OCI-LY1 (cell line): ENCODE measurements at regions not wholly inside any gene's neighbourhood (a gene's known extent, or its start where the extent isn't known, plus 50 kb on each side); places are given as distances from the start of the nearest gene placed in this dataset.

ENCODE experiments used
- H2AFZ ChIP-seq: fragments of 200-600 bp; sonication (generic), shearing (Covaris generic); 2 replicates; pipeline ENCODE4 v1.6.0; 2014; ENCODE audit warnings: antibody characterized with exemption, mild to moderate bottlenecking, low read length
- H3F3A ChIP-seq: fragments of 200-600 bp; sonication (generic), shearing (Covaris generic); 2 replicates; pipeline ENCODE4 v1.6.0; 2014; ENCODE audit warnings: mild to moderate bottlenecking, antibody characterized with exemption, low read length, moderate library complexity; ENCODE audit not compliant: insufficient read depth
- H3K27ac ChIP-seq: fragments of 200-600 bp; sonication (generic); 2 replicates; pipeline ENCODE4 v1.5.1; 2014; ENCODE audit warnings: low read length, mixed run types, mild to moderate bottlenecking, low read depth; ENCODE audit not compliant: poor library complexity, severe bottlenecking
- H3K27me3 ChIP-seq: fragments of 200-600 bp; sonication (generic); 2 replicates; pipeline ENCODE4 v1.6.0; 2014; ENCODE audit warnings: antibody characterized with exemption, mild to moderate bottlenecking, low read length, moderate library complexity; ENCODE audit not compliant: insufficient read depth
- H3K36me3 ChIP-seq: fragments of 200-600 bp; sonication (generic); 2 replicates; pipeline ENCODE4 v1.6.1; 2014; ENCODE audit warnings: mild to moderate bottlenecking, antibody characterized with exemption, low read length, moderate library complexity, mixed read lengths; ENCODE audit not compliant: insufficient read depth
- H3K4me1 ChIP-seq: fragments of 200-600 bp; sonication (generic); 2 replicates; pipeline ENCODE4 v1.5.1; 2014; ENCODE audit warnings: mild to moderate bottlenecking, low read length, moderate library complexity; ENCODE audit not compliant: insufficient read depth, severe bottlenecking
- H3K4me2 ChIP-seq: fragments of 200-600 bp; sonication (generic), shearing (Covaris generic); 2 replicates; pipeline ENCODE4 v1.6.1; 2014; ENCODE audit warnings: low read length
- H3K4me3 ChIP-seq: fragments of 200-600 bp; sonication (generic); 2 replicates; pipeline ENCODE4 v1.5.1; 2014; ENCODE audit warnings: low read length, low read depth, mild to moderate bottlenecking, mixed read lengths; ENCODE audit not compliant: poor library complexity, severe bottlenecking
- H3K79me2 ChIP-seq: fragments of 200-600 bp; shearing (Covaris generic); 2 replicates; pipeline ENCODE4 v1.6.1; 2016; ENCODE audit warnings: mixed run types, low read length, mixed read lengths; ENCODE audit not compliant: insufficient read depth
- H3K9ac ChIP-seq: fragments of 200-600 bp; sonication (generic), shearing (Covaris generic); 2 replicates; pipeline ENCODE4 v1.6.1; 2014; ENCODE audit warnings: mild to moderate bottlenecking, low read length, mixed read lengths
- H3K9me2 ChIP-seq: fragments of 200-600 bp; sonication (generic), shearing (Covaris generic); 2 replicates; pipeline ENCODE4 v1.6.1; 2014; ENCODE audit warnings: low read depth, mild to moderate bottlenecking, low read length, mixed read lengths
- H3K9me3 ChIP-seq: fragments of 200-600 bp; shearing (Covaris generic); 2 replicates; pipeline ENCODE4 v1.6.1; 2014; ENCODE audit warnings: low read length, mixed read lengths
- H4K20me1 ChIP-seq: fragments of 200-600 bp; sonication (generic), shearing (Covaris generic); 2 replicates; pipeline ENCODE4 v1.6.0; 2016; ENCODE audit warnings: mild to moderate bottlenecking, low read length; ENCODE audit not compliant: insufficient read depth
- CTCF ChIP-seq: fragments of 200-600 bp; sonication (generic), shearing (Covaris generic); IDR thresholded peaks from 2 replicates; pipeline ENCODE4 v1.5.1; 2017; ENCODE audit warnings: mild to moderate bottlenecking, antibody characterized with exemption, low read length, moderate library complexity, mixed read lengths
- EZH2 ChIP-seq: fragments of 200-600 bp; sonication (generic), shearing (Covaris generic); IDR thresholded peaks from 2 replicates; pipeline ENCODE4 v1.8.0; 2017; ENCODE audit warnings: borderline replicate concordance, mixed run types, mild to moderate bottlenecking, antibody characterized with exemption, low read length, moderate library complexity, mixed read lengths

GRCh38 chr15:70251246-70251990 is 153.7 kb upstream of the TLE3 start:
- H4K20me1 ChIP-seq: no peaks in the 10 kb centered on the region
- peaks cover 21% of the 10 kb centered on the region for H3K4me1 ChIP-seq
- no peak overlapping the region for H3K9ac ChIP-seq
- H3K4me3 ChIP-seq: no peak overlapping the region
- no peaks in the 10 kb centered on the region for H3F3A ChIP-seq
- H3K4me2 ChIP-seq: no peak overlapping the region
- no peaks in the 10 kb centered on the region for H3K9me2 ChIP-seq
- no peaks in the 10 kb centered on the region for H3K79me2 ChIP-seq
- H2AFZ ChIP-seq: no peak overlapping the region
- H3K27ac ChIP-seq: no peak overlapping the region
- no peaks in the 10 kb centered on the region for H3K9me3 ChIP-seq
- peaks cover 3% of the 10 kb centered on the region; the same call in 1 of the 2 replicates for H3K27me3 ChIP-seq
- no peaks in the 10 kb centered on the region for H3K36me3 ChIP-seq
- no peak for TF ChIP-seq CTCF

- Histone ChIP-seq H3K27me3 (peaks cover 3% of the 10 kb centered on the region; the same call in 1 of the 2 replicates), H3K4me1 (peaks cover 21% of the 10 kb centered on the region), H3K9ac (no peak overlapping the region)
Measured at GRCh38 chr15:70250208-70251201, 152.8 kb upstream of the TLE3 start.

GRCh38 chr15:70249616-70250015 is 151.9 kb upstream of the TLE3 start:
- H3K36me3 ChIP-seq: no peaks in the 10 kb centered on the region
- no peaks in the 10 kb centered on the region for H3K9me2 ChIP-seq
- peaks cover 3% of the 10 kb centered on the region; the same call in 1 of the 2 replicates for H3K27me3 ChIP-seq
- peaks cover 21% of the 10 kb centered on the region for H3K4me1 ChIP-seq
- no peaks in the 10 kb centered on the region for H3F3A ChIP-seq
- H4K20me1 ChIP-seq: no peaks in the 10 kb centered on the region
- no peak overlapping the region for H3K9ac ChIP-seq
- H3K4me2 ChIP-seq: no peak overlapping the region
- H3K4me3 ChIP-seq: no peak overlapping the region
- H3K79me2 ChIP-seq: no peaks in the 10 kb centered on the region
- no peaks in the 10 kb centered on the region for H3K9me3 ChIP-seq
- TF ChIP-seq CTCF (no peak), EZH2 (no peak)
- H3K27ac ChIP-seq: no peak overlapping the region
- H2AFZ ChIP-seq: no peak overlapping the region

More at GRCh38 chr15:70250208-70251201, 152.8 kb upstream of the TLE3 start:
- TF ChIP-seq CTCF (no peak), EZH2 (no peak)
- Histone ChIP-seq H3K27ac (no peak overlapping the region), H3K79me2 (no peaks in the 10 kb centered on the region), H3K4me2 (no peak overlapping the region), H3K36me3 (no peaks in the 10 kb centered on the region), H3F3A (no peaks in the 10 kb centered on the region), H3K4me3 (no peak overlapping the region), H3K9me2 (no peaks in the 10 kb centered on the region), H3K9me3 (no peaks in the 10 kb centered on the region), H2AFZ (no peak overlapping the region), H4K20me1 (no peaks in the 10 kb centered on the region)
